Vagina (tissue), 2 donors: ENCODE measurements at regions not wholly inside any gene's neighbourhood (a gene's known extent, or its start where the extent isn't known, plus 50 kb on each side); places are given as distances from the start of the nearest gene placed in this dataset.

Experiments
- POLR2A ChIP-seq, 2 donors: fragments of 450-650 bp; IDR thresholded peaks; one replicate each; pipeline ENCODE4 v1.6.1; 2017; ENCODE audit warnings: antibody characterized with exemption in 2 of 2, mild to moderate bottlenecking in 2 of 2, moderate library complexity in 2 of 2
- TF ChIP-seq, protein P1 (sequence below), 3 experiments: fragments of 450-650 bp in 2 of 3; fragments of 200-600 bp in 1 of 3; sonication (generic) in 1 of 3; IDR thresholded peaks; one replicate each; pipeline ENCODE4 v1.5.1; 2017 to 2019; ENCODE audit warnings: antibody characterized with exemption in 3 of 3, mild to moderate bottlenecking in 2 of 3, moderate library complexity in 2 of 3

- TF ChIP-seq, protein P1, sequence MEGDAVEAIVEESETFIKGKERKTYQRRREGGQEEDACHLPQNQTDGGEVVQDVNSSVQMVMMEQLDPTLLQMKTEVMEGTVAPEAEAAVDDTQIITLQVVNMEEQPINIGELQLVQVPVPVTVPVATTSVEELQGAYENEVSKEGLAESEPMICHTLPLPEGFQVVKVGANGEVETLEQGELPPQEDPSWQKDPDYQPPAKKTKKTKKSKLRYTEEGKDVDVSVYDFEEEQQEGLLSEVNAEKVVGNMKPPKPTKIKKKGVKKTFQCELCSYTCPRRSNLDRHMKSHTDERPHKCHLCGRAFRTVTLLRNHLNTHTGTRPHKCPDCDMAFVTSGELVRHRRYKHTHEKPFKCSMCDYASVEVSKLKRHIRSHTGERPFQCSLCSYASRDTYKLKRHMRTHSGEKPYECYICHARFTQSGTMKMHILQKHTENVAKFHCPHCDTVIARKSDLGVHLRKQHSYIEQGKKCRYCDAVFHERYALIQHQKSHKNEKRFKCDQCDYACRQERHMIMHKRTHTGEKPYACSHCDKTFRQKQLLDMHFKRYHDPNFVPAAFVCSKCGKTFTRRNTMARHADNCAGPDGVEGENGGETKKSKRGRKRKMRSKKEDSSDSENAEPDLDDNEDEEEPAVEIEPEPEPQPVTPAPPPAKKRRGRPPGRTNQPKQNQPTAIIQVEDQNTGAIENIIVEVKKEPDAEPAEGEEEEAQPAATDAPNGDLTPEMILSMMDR (IDR thresholded peaks at IDR 0.05) = no peak
- no peak for TF ChIP-seq POLR2A (IDR thresholded peaks at IDR 0.05)
Observed at GRCh38 chr12:98178126-98178525, 337.3 kb upstream of the TMPO start.
